Type B pancreatic cell (in vitro differentiated cells): ENCODE measurements at regions not wholly inside any gene's neighbourhood (a gene's known extent, or its start where the extent isn't known, plus 50 kb on each side); places are given as distances from the start of the nearest gene placed in this dataset.

ENCODE experiments used
- DNase-seq: peaks from one replicate; pipeline ENCODE4 v3.0.0; 2021; ENCODE audit warnings: mixed read lengths; ENCODE audit not compliant: unreplicated experiment; ENCODE audit errors: extremely low spot score
- H3K27ac Mint-ChIP-seq: 2 replicates; pipeline ENCODE4 v1.8.0; 2021; ENCODE audit warnings: mild to moderate bottlenecking, mixed read lengths
- H3K27me3 Mint-ChIP-seq: 2 replicates; pipeline ENCODE4 v1.8.0; 2021; ENCODE audit warnings: mixed read lengths
- H3K36me3 Mint-ChIP-seq: 2 replicates; pipeline ENCODE4 v1.8.0; 2021; ENCODE audit warnings: mixed read lengths
- H3K4me1 Mint-ChIP-seq: one replicate; pipeline ENCODE4 v1.8.0; 2021; ENCODE audit warnings: mixed read lengths; ENCODE audit not compliant: unreplicated experiment
- H3K4me3 Mint-ChIP-seq: 2 replicates; pipeline ENCODE4 v1.8.0; 2021; ENCODE audit warnings: mild to moderate bottlenecking, mixed read lengths
- H3K9me3 Mint-ChIP-seq: 2 replicates; pipeline ENCODE4 v1.8.0; 2021; ENCODE audit warnings: mixed read lengths
- TF ChIP-seq, protein P1 (sequence below): fragments of 200-600 bp; sonication (generic); conservative IDR thresholded peaks from 2 replicates; pipeline ENCODE4 v1.5.0; 2021; ENCODE audit warnings: antibody characterized with exemption, mild to moderate bottlenecking

DNA sequence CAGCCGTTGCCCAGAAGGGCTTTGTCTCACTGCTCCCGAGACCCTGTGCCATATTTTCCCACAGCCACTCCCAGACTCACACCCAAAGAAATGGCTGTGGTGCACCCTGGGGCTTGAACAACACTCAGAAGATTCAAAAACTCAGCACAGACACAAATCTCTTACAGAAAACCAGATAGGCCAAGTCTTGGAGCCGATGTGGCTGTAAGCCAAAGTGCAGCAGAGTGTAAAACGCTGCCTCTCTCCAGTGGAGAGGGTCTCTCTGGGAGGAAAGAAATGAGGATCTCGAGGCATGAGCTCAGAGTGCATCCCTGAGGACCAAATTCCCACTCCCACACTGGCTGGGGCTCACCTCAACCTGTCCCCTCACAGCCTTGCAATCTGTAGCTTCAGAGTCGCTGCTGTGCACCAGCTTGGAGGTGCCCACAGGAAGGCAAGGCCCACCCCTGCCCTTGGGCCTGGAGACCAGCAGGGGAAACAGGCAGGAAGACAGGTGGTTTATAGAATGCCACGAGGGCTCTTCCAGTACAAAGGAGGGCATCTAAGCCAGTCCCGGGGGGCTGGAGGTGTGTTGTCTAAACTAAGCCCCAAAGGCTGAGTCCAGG lies 171.3 kb upstream of the AJAP1 start:
- no peaks in the 10 kb centered on the region for H3K36me3 Mint-ChIP-seq
- TF ChIP-seq, protein P1, sequence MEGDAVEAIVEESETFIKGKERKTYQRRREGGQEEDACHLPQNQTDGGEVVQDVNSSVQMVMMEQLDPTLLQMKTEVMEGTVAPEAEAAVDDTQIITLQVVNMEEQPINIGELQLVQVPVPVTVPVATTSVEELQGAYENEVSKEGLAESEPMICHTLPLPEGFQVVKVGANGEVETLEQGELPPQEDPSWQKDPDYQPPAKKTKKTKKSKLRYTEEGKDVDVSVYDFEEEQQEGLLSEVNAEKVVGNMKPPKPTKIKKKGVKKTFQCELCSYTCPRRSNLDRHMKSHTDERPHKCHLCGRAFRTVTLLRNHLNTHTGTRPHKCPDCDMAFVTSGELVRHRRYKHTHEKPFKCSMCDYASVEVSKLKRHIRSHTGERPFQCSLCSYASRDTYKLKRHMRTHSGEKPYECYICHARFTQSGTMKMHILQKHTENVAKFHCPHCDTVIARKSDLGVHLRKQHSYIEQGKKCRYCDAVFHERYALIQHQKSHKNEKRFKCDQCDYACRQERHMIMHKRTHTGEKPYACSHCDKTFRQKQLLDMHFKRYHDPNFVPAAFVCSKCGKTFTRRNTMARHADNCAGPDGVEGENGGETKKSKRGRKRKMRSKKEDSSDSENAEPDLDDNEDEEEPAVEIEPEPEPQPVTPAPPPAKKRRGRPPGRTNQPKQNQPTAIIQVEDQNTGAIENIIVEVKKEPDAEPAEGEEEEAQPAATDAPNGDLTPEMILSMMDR: no peak
- no peak overlapping the region for H3K27ac Mint-ChIP-seq
- peaks cover 8% of the 10 kb centered on the region for H3K27me3 Mint-ChIP-seq
- no peak overlapping the region for H3K4me3 Mint-ChIP-seq
- no peak for DNase-seq
- peaks cover 6% of the 10 kb centered on the region for H3K4me1 Mint-ChIP-seq
- no peaks in the 10 kb centered on the region for H3K9me3 Mint-ChIP-seq

DNA sequence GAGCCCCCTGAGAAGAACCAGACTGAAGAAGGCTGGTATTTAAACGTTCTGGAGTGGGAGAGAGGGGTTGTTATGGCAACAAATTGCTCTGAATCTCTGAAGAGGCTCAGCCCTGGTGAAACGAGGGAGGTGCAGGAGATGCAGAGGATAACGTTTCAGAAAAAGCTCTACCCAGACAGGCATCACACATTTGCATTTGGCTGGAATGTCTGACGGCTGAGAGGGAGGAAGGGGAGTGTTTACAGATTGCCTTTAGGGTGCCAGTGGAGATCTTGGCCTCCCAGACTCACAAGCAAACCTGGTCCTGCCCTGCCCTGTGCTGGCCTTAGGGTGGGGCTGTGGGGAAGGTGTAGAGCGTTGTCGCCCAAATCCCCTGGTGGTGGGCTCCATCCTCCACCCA lies 169.0 kb upstream of the AJAP1 start:
- H3K4me1 Mint-ChIP-seq: peaks cover 6% of the 10 kb centered on the region
- H3K9me3 Mint-ChIP-seq: no peaks in the 10 kb centered on the region
- no peak overlapping the region for H3K27ac Mint-ChIP-seq
- H3K27me3 Mint-ChIP-seq: peaks cover 10% of the 10 kb centered on the region
- H3K36me3 Mint-ChIP-seq: no peaks in the 10 kb centered on the region
- no peak overlapping the region for H3K4me3 Mint-ChIP-seq
- no peak for DNase-seq
- TF ChIP-seq, protein P1: no peak

DNA sequence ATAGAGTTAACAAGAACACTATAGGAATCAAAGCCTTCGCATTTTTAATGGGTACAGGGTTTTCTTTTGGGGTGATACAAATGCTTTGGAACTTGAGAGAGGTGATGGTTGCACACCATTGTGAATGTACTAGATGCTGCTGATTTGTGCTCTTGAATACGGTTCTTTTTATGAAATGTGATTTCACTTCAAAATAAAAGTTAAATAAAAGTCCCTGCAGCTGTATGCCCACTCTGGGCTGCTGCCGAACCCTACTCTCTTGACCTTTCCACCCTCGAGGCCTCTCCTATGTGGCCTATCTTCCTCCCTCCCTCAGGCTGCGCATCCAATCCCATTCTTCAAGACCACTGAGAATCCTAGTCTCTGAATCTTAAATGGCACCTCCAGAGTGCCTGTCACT lies 168.5 kb upstream of the AJAP1 start:
- no peak for DNase-seq
- no peak overlapping the region for H3K4me3 Mint-ChIP-seq
- H3K9me3 Mint-ChIP-seq: no peaks in the 10 kb centered on the region
- H3K27me3 Mint-ChIP-seq: peaks cover 11% of the 10 kb centered on the region
- H3K27ac Mint-ChIP-seq: no peak overlapping the region
- H3K4me1 Mint-ChIP-seq: peaks cover 6% of the 10 kb centered on the region
- TF ChIP-seq, protein P1: no peak
- no peaks in the 10 kb centered on the region for H3K36me3 Mint-ChIP-seq

DNA sequence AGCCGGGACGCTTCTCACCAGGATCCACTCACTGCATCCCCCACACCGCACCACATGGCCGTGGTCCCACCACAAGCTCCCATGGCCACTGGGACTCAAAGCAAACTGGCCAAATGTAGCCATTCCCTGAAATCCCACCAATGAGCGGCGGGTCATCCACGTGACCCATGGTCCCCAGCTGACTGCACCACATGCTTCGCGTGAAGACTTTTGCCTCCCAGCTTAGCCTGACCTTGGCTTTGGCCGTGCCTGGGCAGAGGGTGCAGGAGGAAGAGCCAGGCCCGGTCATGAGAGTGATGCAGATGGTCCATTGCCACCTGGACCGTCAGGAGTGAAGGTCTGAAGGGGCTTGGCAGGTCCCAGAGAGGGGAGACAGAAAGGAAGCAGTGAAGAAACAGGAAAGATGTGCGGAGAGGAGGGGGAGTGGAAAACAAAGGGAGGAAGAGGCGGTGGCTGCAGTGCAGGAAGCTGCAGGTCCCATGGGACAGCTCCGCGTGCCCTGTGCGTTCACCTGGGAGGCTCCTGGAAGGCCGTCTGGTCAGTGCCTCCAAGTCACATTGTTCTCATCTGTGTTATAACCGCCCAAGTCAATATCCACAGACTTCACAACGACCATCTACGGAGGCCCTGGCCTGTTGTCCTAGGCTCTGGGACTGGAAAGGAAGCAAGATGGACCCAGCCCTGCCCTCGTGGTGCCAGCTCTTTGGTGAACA lies 167.8 kb upstream of the AJAP1 start:
- Mint-ChIP-seq H3K4me1 (peaks cover 6% of the 10 kb centered on the region), H3K4me3 (no peak overlapping the region), H3K9me3 (no peaks in the 10 kb centered on the region), H3K27ac (no peak overlapping the region), H3K36me3 (no peaks in the 10 kb centered on the region), H3K27me3 (peaks cover 14% of the 10 kb centered on the region)
- no peak for DNase-seq
- TF ChIP-seq, protein P1: no peak

DNA sequence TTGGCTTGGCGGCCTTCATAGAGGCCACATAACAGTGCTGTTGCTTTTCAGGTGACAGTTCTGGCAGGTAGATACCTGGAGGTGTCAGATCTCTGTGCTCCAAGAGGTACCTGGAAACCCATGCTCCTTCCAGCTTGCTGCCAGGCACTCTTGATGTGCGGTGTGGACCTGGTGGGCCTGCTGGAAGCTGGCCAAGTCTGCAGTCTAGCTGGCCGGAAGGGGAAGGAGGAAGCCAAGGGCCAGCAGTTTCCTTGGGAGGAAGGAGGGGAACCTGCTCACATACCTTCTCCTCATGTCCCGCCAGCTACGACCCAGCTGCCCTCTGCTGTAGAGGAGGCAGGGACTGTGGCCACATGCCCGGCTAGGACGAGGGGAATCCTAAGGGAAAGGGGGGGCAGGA lies 166.4 kb upstream of the AJAP1 start:
- Mint-ChIP-seq H3K27ac (no peak overlapping the region), H3K36me3 (no peaks in the 10 kb centered on the region), H3K4me1 (peaks cover 6% of the 10 kb centered on the region), H3K4me3 (no peak overlapping the region), H3K27me3 (peaks cover 14% of the 10 kb centered on the region), H3K9me3 (no peaks in the 10 kb centered on the region)
- TF ChIP-seq, protein P1: no peak
- DNase-seq: no peak
